ENCODE measurements at regions not wholly inside any gene's neighbourhood (a gene's known extent, or its start where the extent isn't known, plus 50 kb on each side); places are given as distances from the start of the nearest gene placed in this dataset.

DNA sequence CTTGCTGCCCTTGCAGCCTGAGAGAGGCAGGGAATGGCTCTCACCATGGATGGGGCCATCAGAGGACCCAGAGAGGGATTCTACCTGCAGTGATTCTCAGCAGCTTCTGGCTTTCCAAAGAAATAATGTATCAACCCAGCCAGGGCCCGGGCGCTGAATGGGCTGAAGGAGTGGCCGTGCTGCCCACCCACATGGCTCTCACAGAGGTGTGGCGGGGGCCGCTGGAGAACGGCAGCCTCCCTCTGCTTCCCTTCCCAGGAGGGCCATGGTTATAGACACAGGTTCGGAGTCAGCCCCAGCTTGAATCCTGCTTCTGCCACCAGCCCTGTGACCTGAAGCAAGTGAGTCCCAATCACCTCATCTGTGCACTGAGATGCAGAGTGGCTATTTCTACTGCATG is 82.7 kb downstream of the THAP12 start:
- no peak for ATAC-seq
- peaks cover 6% of the 10 kb centered on the region for H3K4me1 Mint-ChIP-seq

GRCh38 chr11:76296731-76297542 is 84.0 kb downstream of the THAP12 start:
- Mint-ChIP-seq H3K27me3 (peaks cover 59% of the 10 kb centered on the region), H3K4me3 (no peak overlapping the region), H3K4me1 (peaks cover 14% of the 10 kb centered on the region), H3K36me3 (no peaks in the 10 kb centered on the region), H3K9me3 (ENCODE audit: low read depth) (no peaks in the 10 kb centered on the region), H3K27ac (no peak overlapping the region)
- DNase-seq, result no peak
- CTCF ChIA-PET, result interaction anchor here (3.4 kb wide), 1 partner anchor 89 kb away, joined by 13 read pairs; no protein-coding TSS in a partner anchor
- no peak for ATAC-seq

More for the DNA sequence above, 82.7 kb downstream of the THAP12 start:
- CTCF ChIA-PET, result interaction anchor here (3.4 kb wide), 1 partner anchor 90 kb away, joined by 13 read pairs; no protein-coding TSS in a partner anchor
- Mint-ChIP-seq H3K9me3 (ENCODE audit: low read depth) (no peaks in the 10 kb centered on the region), H3K36me3 (no peaks in the 10 kb centered on the region), H3K27me3 (peaks cover 63% of the 10 kb centered on the region), H3K27ac (no peak overlapping the region), H3K4me3 (no peak overlapping the region)
- no peak for DNase-seq

- H3K27ac Mint-ChIP-seq, result no peak overlapping the region
- ATAC-seq (peak; percentile 85), DNase-seq (peak; percentile 81)
- no peaks in the 10 kb centered on the region for H3K9me3 Mint-ChIP-seq (ENCODE audit: low read depth)
- peaks cover 55% of the 10 kb centered on the region for H3K27me3 Mint-ChIP-seq
- peak overlapping the region; percentile 13 for H3K4me3 Mint-ChIP-seq
- CTCF ChIA-PET, result interaction anchor here (4.3 kb wide), 1 partner anchor 85 kb away, joined by 34 read pairs; no protein-coding TSS in a partner anchor
- peaks cover 19% of the 10 kb centered on the region for H3K4me1 Mint-ChIP-seq
- no peaks in the 10 kb centered on the region for H3K36me3 Mint-ChIP-seq
Measured at GRCh38 chr11:76293189-76293631, 86.9 kb upstream of the WNT11 start.

GRCh38 chr11:76292583-76293188 is 86.4 kb upstream of the WNT11 start:
- H3K9me3 Mint-ChIP-seq (ENCODE audit: low read depth), result no peaks in the 10 kb centered on the region
- no peaks in the 10 kb centered on the region for H3K36me3 Mint-ChIP-seq
- no peak for ATAC-seq
- H3K27ac Mint-ChIP-seq, result no peak overlapping the region
- CTCF ChIA-PET, result interaction anchor here (4.3 kb wide), 1 partner anchor 84 kb away, joined by 34 read pairs; no protein-coding TSS in a partner anchor
- H3K27me3 Mint-ChIP-seq, result peaks cover 54% of the 10 kb centered on the region
- DNase-seq, result no peak
- H3K4me1 Mint-ChIP-seq, result peaks cover 24% of the 10 kb centered on the region
- H3K4me3 Mint-ChIP-seq, result no peak overlapping the region

- DNase-seq (no peak), ATAC-seq (no peak)
- Mint-ChIP-seq H3K4me3 (no peak overlapping the region), H3K27ac (no peak overlapping the region), H3K4me1 (peaks cover 27% of the 10 kb centered on the region), H3K36me3 (no peaks in the 10 kb centered on the region), H3K9me3 (ENCODE audit: low read depth) (no peaks in the 10 kb centered on the region), H3K27me3 (peaks cover 52% of the 10 kb centered on the region)
- CTCF ChIA-PET, result interaction anchor here (0.7 to 4.3 kb wide), 2 partner anchors 8 to 84 kb away, joined by 3 to 34 read pairs; no protein-coding TSS in a partner anchor
Measured at GRCh38 chr11:76291576-76292526, 85.5 kb upstream of the WNT11 start.

DNA sequence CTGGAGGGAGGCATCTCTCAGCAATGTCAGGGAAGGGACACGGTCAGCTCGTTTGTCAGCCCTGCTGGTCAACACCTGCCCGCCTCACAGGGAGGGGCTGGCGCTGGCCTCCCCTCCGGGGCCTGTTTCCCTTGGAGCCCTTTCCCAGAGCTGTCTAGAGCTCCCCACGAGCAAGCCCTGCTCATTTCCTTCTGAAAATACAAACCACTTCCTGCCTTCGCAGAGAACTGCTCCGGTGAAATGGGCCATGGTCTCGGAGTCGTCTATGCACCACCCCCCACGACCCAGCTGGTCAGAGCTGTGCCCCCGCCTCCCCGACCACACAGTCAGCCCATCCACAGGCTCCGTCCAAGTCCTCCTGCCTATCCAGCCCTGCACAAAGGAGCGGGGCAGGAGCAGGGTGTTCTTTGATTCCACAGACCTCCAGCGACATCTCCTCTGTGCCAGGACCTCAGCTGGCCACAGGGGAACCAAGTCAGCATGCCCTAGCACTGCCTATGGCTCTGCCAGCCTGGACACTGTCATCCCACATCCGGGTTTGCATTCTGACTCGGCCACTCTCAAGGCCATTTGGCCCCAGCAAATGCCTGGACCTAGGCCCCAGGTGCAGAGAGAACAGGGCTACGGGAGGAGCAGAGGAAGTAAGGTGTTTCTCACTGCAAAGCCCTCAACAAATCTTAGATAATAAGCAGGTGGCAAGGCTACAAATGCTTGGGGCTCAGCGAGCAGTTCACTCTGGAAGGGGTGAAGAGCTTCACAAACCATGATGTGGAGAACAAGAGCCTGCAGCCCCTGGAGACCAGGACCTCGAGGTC is 82.1 kb upstream of the WNT11 start:
- Mint-ChIP-seq H3K36me3 (no peaks in the 10 kb centered on the region), H3K4me3 (no peak overlapping the region), H3K27ac (no peak overlapping the region), H3K27me3 (peaks cover 39% of the 10 kb centered on the region), H3K4me1 (peaks cover 22% of the 10 kb centered on the region), H3K9me3 (ENCODE audit: low read depth) (no peaks in the 10 kb centered on the region)
- peak; percentile 56 for ATAC-seq
- CTCF ChIA-PET, result interaction anchor here (1.5 to 5.5 kb wide), 2 partner anchors 29 to 80 kb away, joined by 3 to 21 read pairs; no protein-coding TSS in a partner anchor
- DNase-seq, result peak; percentile 42

DNA sequence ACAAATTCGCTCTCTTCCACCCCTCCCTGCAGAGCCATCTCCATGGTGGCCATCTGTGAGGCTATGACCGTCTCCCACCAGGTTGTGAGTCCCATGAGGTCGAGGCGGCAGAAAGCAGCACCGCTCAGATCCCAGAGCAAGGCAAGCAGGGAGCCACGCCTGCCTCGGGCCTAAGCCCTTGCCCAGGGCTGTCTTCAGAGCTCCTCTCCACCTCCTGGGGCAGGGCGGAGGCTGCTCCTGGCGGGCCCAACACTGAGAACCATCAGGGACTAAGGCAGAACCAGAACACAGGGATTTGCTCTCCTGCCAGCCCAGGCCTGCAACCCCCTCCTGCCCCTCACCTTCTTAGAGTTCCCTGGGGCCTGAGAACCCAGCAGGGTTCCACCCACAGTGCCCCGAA is 80.9 kb upstream of the WNT11 start:
- H3K27ac Mint-ChIP-seq, result no peak overlapping the region
- ATAC-seq, result no peak
- no peaks in the 10 kb centered on the region for H3K36me3 Mint-ChIP-seq
- peaks cover 13% of the 10 kb centered on the region for H3K4me1 Mint-ChIP-seq
- DNase-seq, result no peak
- H3K27me3 Mint-ChIP-seq, result peaks cover 33% of the 10 kb centered on the region
- H3K9me3 Mint-ChIP-seq (ENCODE audit: low read depth), result no peaks in the 10 kb centered on the region
- no peak overlapping the region for H3K4me3 Mint-ChIP-seq
- CTCF ChIA-PET, result interaction anchor here (5.5 kb wide), 1 partner anchor 79 kb away, joined by 21 read pairs; no protein-coding TSS in a partner anchor

DNA sequence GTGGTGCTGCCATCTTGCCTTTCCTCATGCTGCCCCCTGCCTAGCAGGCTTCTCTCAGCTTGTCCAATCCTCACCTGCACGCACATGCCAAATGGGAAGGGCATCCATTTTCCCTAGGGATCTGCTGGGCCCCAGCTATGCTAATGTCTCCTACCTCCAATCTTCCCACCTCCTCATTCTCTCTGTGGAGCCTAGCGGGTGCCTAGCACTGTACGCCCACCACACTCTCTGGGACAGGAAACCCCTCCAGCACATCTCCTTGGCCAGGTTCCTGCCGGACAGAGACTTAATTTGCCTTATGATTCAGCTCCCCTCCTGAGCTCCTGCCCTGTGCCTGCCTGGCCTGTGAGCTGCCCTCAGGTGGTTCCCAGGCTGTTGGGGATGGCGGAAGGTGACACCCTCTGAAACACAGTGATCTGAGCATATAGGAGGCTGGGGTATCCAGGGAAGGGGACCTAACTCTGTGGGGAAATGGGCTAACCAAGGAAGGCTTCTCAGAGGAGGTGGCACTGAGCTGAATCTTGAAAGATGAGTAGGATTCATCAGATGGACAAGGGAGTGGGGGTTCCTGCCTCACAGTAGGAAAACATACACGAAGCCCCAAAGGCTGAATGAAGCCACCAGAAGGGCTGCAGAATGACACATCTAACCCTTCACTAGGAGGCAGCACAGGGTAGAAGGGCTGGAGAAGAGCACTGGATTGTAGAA is 79.2 kb upstream of the WNT11 start:
- no peak for DNase-seq
- CTCF ChIA-PET, result interaction anchor here (0.6 to 5.5 kb wide), 2 partner anchors 34 to 77 kb away, joined by 3 to 21 read pairs; no protein-coding TSS in a partner anchor

GRCh38 chr11:76284161-76284560 is 77.9 kb upstream of the WNT11 start:
- CTCF ChIA-PET, result interaction anchor here (1.1 kb wide), 1 partner anchor 77 kb away, joined by 3 read pairs; no protein-coding TSS in a partner anchor
- Mint-ChIP-seq H3K27me3 (peaks cover 26% of the 10 kb centered on the region), H3K4me3 (no peak overlapping the region), H3K4me1 (peaks cover 13% of the 10 kb centered on the region), H3K27ac (no peak overlapping the region), H3K9me3 (ENCODE audit: low read depth) (no peaks in the 10 kb centered on the region), H3K36me3 (no peaks in the 10 kb centered on the region)
- DNase-seq (no peak), ATAC-seq (no peak)

More for the DNA sequence above, 79.2 kb upstream of the WNT11 start:
- no peak overlapping the region for H3K4me3 Mint-ChIP-seq
- H3K27ac Mint-ChIP-seq, result no peak overlapping the region
- H3K27me3 Mint-ChIP-seq, result peaks cover 26% of the 10 kb centered on the region
- H3K4me1 Mint-ChIP-seq, result peaks cover 13% of the 10 kb centered on the region
- no peak for ATAC-seq
- H3K9me3 Mint-ChIP-seq (ENCODE audit: low read depth), result no peaks in the 10 kb centered on the region
- no peaks in the 10 kb centered on the region for H3K36me3 Mint-ChIP-seq

- DNase-seq (no peak), ATAC-seq (no peak)
- CTCF ChIA-PET, result interaction anchor here (0.6 to 1.1 kb wide), 2 partner anchors 9 to 76 kb away, joined by 3 read pairs; no protein-coding TSS in a partner anchor
- H3K27me3 Mint-ChIP-seq, result peaks cover 19% of the 10 kb centered on the region
- no peaks in the 10 kb centered on the region for H3K36me3 Mint-ChIP-seq
- H3K4me3 Mint-ChIP-seq, result no peak overlapping the region
- H3K27ac Mint-ChIP-seq, result no peak overlapping the region
- peaks cover 6% of the 10 kb centered on the region for H3K4me1 Mint-ChIP-seq
- no peaks in the 10 kb centered on the region for H3K9me3 Mint-ChIP-seq (ENCODE audit: low read depth)
Measured at GRCh38 chr11:76282811-76283595, 76.7 kb upstream of the WNT11 start.

DNA sequence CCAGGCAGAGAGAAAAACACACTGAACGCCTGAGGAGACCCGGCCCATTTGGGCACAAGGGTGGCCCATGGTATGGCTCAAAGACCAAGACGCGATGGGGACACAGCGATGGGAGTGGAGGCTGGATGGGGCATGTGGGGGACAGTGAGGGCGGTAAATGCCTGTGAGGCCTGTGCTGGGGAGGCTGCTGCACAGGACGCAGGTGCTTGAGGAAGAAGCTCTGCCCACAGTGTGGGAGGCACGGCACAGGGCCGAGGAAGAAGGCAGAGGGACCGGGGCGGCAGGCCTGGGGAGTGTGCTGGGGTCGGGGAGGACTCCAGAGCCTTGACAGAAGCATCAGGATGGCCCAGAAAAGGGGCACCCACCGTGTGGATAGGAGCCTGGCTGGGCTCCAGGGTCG is 75.9 kb upstream of the WNT11 start:
- no peak for ATAC-seq

More for the DNA sequence above, 75.9 kb upstream of the WNT11 start:
- Mint-ChIP-seq H3K27me3 (peaks cover 19% of the 10 kb centered on the region), H3K27ac (no peak overlapping the region), H3K9me3 (ENCODE audit: low read depth) (no peaks in the 10 kb centered on the region), H3K4me3 (no peak overlapping the region), H3K36me3 (no peaks in the 10 kb centered on the region), H3K4me1 (no peaks in the 10 kb centered on the region)
- no peak for DNase-seq
- CTCF ChIA-PET, result no interaction called here

All from activated CD8-positive, alpha-beta memory T cell treated with anti-CD3 and anti-CD28 coated beads, Interleukin-2, amount 10 ng/mL, durations not matched to agents 7 days and 5 days (primary cell).